ENCODE measurements at regions not wholly inside any gene's neighbourhood (a gene's known extent, or its start where the extent isn't known, plus 50 kb on each side); places are given as distances from the start of the nearest gene placed in this dataset.

DNA sequence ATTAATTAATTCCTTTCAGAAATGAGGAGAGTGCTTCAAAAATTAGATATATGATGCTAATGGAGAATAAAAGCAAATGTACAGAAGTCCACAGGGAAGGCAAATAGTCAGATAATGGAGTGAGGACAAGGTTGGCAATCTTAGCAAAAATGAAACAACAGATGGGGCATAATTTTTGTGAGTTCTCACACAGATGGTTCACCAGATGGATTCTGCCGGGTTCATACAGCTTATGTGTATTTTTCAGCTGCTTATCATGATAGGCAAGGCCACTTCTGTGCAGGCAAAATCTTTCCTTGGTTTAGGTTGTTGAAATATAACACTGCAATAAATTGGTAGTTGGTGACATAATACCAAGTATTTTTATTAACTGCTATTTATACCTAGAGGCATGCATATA lies 1539.0 kb upstream of the IGFBP7 start:
- Histone ChIP-seq H2AFZ (ENCODE audit: low read depth, low read length) (no peak overlapping the region), H3F3A (ENCODE audit: insufficient read depth, low read length, poor library complexity, severe bottlenecking) (no peaks in the 10 kb centered on the region), H3K27me3 (ENCODE audit: insufficient read depth, low read depth, low read length) (no peaks in the 10 kb centered on the region), H3K9me2 (ENCODE audit: insufficient read depth, low read length) (no peaks in the 10 kb centered on the region), H3K27ac (ENCODE audit: low read length) (no peak overlapping the region), H3K36me3 (ENCODE audit: insufficient read depth, low read length) (no peaks in the 10 kb centered on the region), H3K79me2 (replicated peaks; ENCODE audit: insufficient read depth, low read length) (no peaks in the 10 kb centered on the region), H4K20me1 (ENCODE audit: insufficient read depth) (no peaks in the 10 kb centered on the region), H3K9me3 (ENCODE audit: low read length) (no peaks in the 10 kb centered on the region), H3K4me2 (ENCODE audit: low read length) (no peak overlapping the region), H3K4me3 (ENCODE audit: low read length) (no peak overlapping the region), H3K9ac (ENCODE audit: low read length) (no peak overlapping the region)
- TF ChIP-seq EP300 (conservative IDR thresholded peaks at IDR 0.05; ENCODE audit: poor library complexity, severe bottlenecking): no peak
- no peak for TF ChIP-seq MXI1 (conservative IDR thresholded peaks at IDR 0.05; ENCODE audit: poor library complexity, severe bottlenecking)
- TF ChIP-seq EZH2 (IDR thresholded peaks at IDR 0.05; ENCODE audit: borderline replicate concordance, insufficient read depth, low read length, poor library complexity, severe bottlenecking): no peak
- TF ChIP-seq, protein P1, sequence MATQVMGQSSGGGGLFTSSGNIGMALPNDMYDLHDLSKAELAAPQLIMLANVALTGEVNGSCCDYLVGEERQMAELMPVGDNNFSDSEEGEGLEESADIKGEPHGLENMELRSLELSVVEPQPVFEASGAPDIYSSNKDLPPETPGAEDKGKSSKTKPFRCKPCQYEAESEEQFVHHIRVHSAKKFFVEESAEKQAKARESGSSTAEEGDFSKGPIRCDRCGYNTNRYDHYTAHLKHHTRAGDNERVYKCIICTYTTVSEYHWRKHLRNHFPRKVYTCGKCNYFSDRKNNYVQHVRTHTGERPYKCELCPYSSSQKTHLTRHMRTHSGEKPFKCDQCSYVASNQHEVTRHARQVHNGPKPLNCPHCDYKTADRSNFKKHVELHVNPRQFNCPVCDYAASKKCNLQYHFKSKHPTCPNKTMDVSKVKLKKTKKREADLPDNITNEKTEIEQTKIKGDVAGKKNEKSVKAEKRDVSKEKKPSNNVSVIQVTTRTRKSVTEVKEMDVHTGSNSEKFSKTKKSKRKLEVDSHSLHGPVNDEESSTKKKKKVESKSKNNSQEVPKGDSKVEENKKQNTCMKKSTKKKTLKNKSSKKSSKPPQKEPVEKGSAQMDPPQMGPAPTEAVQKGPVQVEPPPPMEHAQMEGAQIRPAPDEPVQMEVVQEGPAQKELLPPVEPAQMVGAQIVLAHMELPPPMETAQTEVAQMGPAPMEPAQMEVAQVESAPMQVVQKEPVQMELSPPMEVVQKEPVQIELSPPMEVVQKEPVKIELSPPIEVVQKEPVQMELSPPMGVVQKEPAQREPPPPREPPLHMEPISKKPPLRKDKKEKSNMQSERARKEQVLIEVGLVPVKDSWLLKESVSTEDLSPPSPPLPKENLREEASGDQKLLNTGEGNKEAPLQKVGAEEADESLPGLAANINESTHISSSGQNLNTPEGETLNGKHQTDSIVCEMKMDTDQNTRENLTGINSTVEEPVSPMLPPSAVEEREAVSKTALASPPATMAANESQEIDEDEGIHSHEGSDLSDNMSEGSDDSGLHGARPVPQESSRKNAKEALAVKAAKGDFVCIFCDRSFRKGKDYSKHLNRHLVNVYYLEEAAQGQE (IDR thresholded peaks at IDR 0.05; ENCODE audit: borderline replicate concordance): no peak
- TF ChIP-seq SMC3 (conservative IDR thresholded peaks at IDR 0.05; ENCODE audit: poor library complexity): no peak
- TF ChIP-seq POLR2AphosphoS5 (IDR thresholded peaks at IDR 0.05): no peak
- TF ChIP-seq TAF1 (IDR thresholded peaks at IDR 0.05; ENCODE audit: low read depth): no peak
- TF ChIP-seq, protein P2, sequence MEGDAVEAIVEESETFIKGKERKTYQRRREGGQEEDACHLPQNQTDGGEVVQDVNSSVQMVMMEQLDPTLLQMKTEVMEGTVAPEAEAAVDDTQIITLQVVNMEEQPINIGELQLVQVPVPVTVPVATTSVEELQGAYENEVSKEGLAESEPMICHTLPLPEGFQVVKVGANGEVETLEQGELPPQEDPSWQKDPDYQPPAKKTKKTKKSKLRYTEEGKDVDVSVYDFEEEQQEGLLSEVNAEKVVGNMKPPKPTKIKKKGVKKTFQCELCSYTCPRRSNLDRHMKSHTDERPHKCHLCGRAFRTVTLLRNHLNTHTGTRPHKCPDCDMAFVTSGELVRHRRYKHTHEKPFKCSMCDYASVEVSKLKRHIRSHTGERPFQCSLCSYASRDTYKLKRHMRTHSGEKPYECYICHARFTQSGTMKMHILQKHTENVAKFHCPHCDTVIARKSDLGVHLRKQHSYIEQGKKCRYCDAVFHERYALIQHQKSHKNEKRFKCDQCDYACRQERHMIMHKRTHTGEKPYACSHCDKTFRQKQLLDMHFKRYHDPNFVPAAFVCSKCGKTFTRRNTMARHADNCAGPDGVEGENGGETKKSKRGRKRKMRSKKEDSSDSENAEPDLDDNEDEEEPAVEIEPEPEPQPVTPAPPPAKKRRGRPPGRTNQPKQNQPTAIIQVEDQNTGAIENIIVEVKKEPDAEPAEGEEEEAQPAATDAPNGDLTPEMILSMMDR (IDR thresholded peaks at IDR 0.05; ENCODE audit: poor library complexity, severe bottlenecking): no peak
- no peak for TF ChIP-seq RAD21 (conservative IDR thresholded peaks at IDR 0.05)

DNA sequence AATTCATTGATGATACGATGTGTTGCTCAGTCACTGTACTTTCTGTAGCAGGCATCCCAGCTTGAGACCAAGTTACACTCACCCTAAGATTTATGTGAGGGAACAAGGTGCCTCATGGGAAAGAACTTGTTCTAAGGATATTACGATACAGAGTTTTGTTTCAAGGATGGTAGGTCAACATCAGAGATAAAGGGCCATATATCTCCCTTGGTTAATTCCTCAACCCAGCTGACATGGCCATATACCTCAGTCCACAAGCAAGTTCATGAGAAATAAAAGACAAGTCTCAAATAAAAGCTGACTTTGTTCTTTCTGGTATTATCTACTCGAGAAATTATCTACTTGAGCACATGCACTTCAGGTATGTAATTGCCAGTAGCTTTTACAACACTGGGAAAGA lies 1535.9 kb upstream of the IGFBP7 start:
- no peak overlapping the region for H3K4me3 ChIP-seq (ENCODE audit: low read length)
- H3K9me2 ChIP-seq (ENCODE audit: insufficient read depth, low read length): no peaks in the 10 kb centered on the region
- no peak overlapping the region for H3K9ac ChIP-seq (ENCODE audit: low read length)
- no peak overlapping the region for H3K27ac ChIP-seq (ENCODE audit: low read length)
- no peak overlapping the region for H3K4me2 ChIP-seq (ENCODE audit: low read length)
- no peaks in the 10 kb centered on the region for H3K9me3 ChIP-seq (ENCODE audit: low read length)
- no peak overlapping the region for H2AFZ ChIP-seq (ENCODE audit: low read depth, low read length)
- H3K27me3 ChIP-seq (ENCODE audit: insufficient read depth, low read depth, low read length): no peaks in the 10 kb centered on the region
- H3K36me3 ChIP-seq (ENCODE audit: insufficient read depth, low read length): no peaks in the 10 kb centered on the region
- no peak for TF ChIP-seq EP300 (conservative IDR thresholded peaks at IDR 0.05; ENCODE audit: poor library complexity, severe bottlenecking)
- TF ChIP-seq MXI1 (conservative IDR thresholded peaks at IDR 0.05; ENCODE audit: poor library complexity, severe bottlenecking): no peak
- TF ChIP-seq SMC3 (conservative IDR thresholded peaks at IDR 0.05; ENCODE audit: poor library complexity): no peak
- no peak for TF ChIP-seq POLR2AphosphoS5 (IDR thresholded peaks at IDR 0.05)
- TF ChIP-seq, protein P2 (IDR thresholded peaks at IDR 0.05; ENCODE audit: poor library complexity, severe bottlenecking): no peak
- no peak for TF ChIP-seq EZH2 (IDR thresholded peaks at IDR 0.05; ENCODE audit: borderline replicate concordance, insufficient read depth, low read length, poor library complexity, severe bottlenecking)
- TF ChIP-seq, protein P1 (IDR thresholded peaks at IDR 0.05; ENCODE audit: borderline replicate concordance): no peak
- TF ChIP-seq RAD21 (conservative IDR thresholded peaks at IDR 0.05): no peak
- no peak for TF ChIP-seq TAF1 (IDR thresholded peaks at IDR 0.05; ENCODE audit: low read depth)
- H4K20me1 ChIP-seq (ENCODE audit: insufficient read depth): no peaks in the 10 kb centered on the region
- no peaks in the 10 kb centered on the region for H3K79me2 ChIP-seq (replicated peaks; ENCODE audit: insufficient read depth, low read length)
- no peaks in the 10 kb centered on the region for H3F3A ChIP-seq (ENCODE audit: insufficient read depth, low read length, poor library complexity, severe bottlenecking)
